ENCODE measurements at regions not wholly inside any gene's neighbourhood (a gene's known extent, or its start where the extent isn't known, plus 50 kb on each side); places are given as distances from the start of the nearest gene placed in this dataset.

DNA sequence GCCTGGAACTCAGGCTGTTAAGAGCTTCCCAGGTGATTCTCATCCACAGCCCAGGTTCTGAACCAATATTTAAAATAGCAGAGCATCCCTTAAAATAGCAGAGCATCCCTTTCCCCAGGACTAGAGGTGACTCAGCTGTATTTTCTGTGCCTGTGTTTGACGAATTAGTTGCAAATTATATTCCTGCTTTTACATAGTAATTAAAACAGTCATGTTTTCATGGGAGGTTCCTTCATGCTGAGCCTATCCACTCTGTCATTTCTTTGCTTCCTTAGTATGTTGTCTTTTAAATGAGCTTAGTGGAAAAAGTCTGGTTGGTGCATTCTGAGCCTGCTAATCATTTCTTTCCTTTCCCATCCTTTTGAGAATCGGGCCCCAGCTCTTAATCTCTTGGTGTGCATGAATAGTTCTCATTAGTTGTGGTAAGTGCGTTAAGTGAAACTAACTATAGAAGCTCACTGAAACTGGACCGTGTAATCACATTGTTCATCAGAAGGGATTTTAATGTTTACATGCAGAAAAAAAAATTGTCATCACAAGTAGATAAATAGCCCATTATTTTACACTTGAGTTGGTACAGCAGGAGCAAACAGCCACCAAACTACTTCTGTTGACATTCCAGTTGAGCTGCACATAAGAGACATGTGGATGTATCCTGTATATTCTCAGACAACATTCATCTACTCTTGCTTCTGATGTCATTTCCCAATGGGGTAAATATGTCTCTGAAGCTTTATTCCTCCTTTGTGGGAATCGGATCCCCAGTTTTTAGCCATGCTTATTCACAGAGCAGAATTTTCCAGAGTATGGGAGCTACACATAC is 596.9 kb upstream of the WWC1 start:
- in situ Hi-C loops (cut with HindIII; ENCODE audit: low sequenced_read_pairs) = no loop called here

DNA sequence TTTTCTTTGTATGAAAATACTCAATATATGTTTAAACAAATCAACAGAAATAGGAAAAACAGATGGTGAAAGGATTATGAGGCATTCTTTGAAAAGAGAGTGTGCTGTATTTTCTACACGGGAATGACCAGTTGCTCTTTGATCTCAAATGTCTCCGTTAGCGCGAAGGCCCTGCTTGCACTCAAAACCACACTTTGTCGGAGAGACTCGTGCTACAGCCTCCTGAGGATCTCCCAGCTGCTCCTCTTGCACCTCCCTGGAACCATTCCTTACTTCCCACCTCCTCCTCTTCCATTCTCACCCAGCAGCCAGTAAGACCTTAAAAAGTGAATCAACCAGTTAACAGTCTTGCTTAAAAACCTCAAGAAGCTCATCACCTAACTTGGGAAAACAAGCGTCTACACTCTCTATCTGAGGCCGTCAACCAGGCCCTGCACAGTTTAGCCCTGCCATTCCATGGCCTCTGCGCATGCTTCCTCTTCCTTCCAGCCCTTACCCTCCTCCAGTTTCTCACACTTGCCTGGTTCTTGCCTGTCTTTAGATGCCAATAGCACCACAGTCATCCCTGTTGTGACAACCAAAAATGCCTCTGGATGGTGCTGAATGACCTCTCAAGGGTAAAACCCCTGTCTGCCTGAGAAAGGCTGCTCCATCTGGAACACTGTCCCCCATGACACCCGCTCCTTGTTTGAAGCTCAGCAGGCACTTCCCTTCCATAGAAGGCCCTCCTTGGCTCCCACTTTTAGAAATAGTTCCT is 594.7 kb upstream of the WWC1 start:
- in situ Hi-C loops (cut with HindIII; ENCODE audit: low sequenced_read_pairs) = no loop called here

DNA sequence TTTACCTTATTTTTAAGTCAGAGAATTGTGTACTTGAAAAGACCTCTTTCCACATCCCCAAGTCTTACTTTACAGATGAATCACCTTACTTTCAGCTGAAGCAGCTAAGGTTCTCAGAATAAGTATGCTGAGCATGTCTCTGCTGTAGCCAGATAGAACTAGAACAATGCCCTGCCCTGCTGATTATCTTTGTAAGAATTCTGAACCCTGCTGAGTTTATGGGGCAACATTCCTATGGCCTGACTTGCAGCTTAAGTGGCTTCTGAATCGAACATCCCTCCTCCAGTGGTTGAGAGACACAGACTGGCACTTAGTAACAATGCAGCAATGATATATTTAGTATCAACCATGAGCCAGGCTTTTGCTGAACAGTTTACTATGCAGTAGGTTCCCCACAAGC is 592.0 kb upstream of the WWC1 start:
- in situ Hi-C loops (cut with HindIII; ENCODE audit: low sequenced_read_pairs) = no loop called here

DNA sequence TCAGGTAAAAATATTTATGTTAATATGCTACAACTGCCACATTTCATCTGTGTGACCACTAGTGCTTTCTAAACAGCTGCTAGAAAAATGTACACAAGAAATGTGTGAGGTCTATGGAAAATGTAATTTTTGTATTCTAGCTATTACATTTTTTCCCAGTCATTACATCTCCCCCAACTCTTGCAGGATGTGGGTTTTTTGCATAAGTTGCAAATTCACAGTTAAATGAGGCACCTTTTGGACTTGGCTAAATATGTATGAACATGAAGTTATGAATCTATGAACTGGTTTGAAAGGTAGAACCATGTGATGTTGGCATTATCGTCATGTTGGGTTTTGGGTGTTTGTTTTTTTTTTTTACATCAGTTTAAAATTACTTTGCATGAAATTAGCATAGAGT is 590.4 kb upstream of the WWC1 start:
- in situ Hi-C loops (cut with HindIII; ENCODE audit: low sequenced_read_pairs) = no loop called here

DNA sequence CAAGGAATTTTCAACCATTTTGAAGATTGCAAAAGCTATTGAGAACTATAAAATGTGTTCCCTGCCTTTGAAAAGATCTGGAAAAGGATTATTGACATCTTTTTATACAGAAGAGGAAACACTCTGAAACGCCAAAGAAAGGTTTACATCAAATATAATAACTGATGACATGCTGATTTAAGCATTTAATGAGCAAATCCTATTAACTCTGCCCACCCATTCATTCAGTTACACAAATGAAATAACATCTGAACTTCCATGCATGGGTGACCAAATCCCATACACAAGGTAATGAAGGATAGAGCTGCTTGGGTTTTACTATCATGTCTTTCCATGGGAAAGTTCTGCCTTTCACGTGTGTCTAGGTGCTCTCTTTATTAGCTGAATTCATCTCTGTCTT is 589.4 kb upstream of the WWC1 start:
- in situ Hi-C loops (cut with HindIII; ENCODE audit: low sequenced_read_pairs) = no loop called here

DNA sequence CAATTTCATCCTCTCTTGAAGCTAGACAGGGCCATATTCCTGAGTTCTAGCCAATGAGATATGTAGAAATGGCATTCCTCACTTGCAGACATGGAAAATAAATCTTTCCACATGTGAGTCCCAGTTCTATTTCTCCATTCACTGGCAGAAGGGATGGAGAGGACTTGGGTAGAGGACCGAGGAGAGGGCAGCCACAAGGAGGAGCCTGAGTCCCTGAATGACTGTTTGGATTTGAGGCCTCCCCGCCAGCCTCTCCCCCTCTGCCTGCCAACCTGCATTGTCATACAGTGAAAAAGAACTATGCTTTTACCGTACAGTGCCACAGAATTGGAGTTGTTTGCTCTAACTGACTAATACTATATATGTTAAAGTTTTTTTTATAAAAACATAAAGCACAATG is 583.0 kb upstream of the WWC1 start:
- in situ Hi-C loops (cut with HindIII; ENCODE audit: low sequenced_read_pairs) = no loop called here

DNA sequence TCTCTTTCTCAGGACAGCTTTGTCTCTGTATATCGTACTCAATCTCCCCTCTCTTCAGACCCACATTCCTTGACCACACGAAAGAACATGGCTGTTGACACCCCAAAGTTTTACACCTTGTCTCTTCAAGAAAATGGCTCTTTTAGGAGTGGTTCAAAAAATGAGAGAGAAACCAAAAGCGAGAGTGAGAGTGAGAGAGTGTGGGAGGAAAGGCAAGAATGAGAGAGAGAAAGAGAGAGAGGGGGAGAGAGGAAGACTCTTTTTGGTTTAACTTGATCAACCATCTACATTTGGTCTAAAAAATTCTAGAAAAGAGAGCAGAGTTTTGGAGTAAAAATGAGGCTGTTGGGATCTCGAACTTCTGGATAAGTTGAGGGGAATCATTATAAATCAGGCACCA is 581.8 kb upstream of the WWC1 start:
- in situ Hi-C loops (cut with HindIII; ENCODE audit: low sequenced_read_pairs) = no loop called here

DNA sequence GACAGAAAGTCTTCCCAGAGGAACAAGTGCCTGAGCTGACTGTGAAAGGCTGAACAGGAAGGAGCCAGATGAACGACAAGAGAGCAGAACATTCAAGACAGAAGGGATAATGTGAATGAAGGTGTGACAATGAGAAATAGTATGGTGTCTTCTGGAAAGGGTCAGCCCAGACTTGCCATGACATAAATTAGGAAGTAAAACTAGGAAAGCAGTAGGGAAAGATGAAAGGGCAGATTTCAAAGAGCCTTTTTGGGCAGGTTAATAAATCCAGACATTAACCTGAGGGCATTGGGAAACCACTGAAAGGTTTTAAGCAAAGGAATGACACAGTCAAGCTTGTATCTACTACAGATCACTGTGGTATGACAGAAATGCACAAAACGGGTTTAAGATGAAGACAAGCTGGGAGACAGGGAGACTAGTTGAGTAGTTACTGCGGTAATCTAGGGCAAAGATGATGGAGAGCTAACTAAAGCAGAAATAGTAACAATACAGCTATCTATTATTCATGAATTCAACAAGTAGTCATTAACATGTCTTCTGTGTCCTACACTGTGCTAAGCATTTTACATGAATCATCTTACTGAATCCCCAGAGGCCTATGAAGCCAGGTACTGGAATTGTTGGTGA is 580.9 kb upstream of the WWC1 start:
- in situ Hi-C loops (cut with HindIII; ENCODE audit: low sequenced_read_pairs) = no loop called here

DNA sequence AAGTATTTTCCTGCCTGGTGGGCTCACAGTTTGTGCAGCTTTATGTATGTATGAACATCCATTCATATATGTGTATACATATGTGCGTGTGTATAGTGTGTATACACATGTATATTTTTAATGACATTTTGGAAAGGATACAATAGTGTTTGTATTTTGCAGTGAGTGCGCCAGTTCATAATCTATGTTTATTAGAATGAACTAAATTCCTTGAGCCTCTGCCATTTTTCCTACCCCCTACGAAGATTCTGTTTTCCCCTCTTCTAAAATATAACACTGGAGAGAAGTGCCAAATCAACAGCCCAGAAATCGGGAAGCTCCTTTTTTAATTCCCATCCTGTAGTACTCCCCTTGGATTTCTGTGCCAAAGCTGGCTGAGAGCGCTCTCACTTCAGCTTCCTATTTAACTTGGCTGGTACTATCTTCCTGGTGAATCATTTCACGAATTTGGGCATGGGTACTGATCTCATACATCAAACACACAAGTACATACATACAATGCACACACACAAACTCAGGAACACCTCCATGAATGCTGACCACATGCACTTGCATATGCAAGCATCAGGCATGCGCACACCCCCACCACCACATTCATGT is 578.4 kb upstream of the WWC1 start:
- in situ Hi-C loops (cut with HindIII; ENCODE audit: low sequenced_read_pairs) = no loop called here

DNA sequence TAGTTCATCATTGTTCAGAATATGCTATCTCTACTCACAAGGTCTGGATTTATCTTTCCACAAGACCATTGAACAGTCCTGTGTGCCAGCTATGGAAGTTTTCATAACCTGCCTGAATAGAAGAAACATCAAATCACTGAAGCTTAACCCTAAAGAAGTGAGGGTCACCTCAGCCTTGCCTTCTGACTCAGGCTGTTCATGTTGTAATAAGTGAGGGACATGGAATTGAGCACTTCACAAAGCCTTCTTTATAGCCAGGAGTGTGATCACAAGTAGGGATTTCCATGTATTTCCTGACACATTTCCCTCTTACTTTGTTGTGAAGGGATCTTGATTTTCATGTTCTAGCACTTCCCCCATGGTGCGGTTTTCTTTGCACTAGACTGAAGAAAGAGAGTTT is 577.5 kb upstream of the WWC1 start:
- in situ Hi-C loops (cut with HindIII; ENCODE audit: low sequenced_read_pairs) = no loop called here

DNA sequence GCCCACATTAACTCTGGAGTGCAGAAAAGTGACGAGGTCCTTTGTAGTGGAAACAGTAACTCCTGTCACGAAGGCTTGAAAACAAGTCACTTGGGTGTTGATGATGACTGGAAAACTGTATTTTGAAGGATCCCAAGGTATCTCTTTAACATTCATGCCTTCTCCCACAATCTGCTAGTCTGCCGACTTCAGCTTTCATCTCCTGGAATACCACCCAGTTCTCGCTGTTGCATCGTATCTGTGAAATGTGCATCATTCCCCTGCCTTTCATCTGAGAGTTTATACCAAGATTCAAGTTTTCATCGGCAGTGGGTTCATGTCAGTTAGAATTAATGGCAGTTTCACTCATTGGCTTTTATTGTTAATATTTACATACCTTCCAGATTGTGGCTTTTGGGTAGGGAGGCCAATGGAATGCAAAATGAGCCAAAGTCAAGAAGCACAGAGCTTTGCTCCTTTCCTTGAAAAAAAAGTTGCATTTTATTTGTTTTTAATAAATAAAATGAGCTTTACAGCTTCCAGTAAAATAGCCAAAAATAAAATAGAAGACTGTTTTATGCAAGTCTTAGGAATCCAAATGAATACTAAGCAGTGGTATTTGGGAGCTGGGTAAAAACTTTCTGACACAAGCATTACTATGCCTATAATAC is 575.2 kb upstream of the WWC1 start:
- in situ Hi-C loops (cut with HindIII; ENCODE audit: low sequenced_read_pairs) = no loop called here

DNA sequence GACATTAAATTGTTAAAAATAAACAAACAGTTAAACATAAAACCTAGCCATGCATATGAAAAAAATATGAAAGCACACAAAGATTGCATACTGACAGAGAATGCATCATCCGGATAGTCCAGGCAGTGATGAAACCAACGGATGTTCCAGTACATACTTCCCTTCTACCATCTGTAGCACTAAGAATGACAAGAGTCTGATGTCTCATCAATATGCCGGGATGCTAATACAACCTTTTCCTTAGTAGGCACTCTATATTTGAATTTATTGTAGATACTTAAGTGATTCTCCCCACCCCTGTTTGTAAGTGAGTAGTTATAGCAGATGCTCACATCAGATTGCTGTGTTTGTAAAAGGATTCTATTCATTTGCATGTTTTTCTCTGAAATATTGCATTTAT is 571.2 kb upstream of the WWC1 start:
- in situ Hi-C loops (cut with HindIII; ENCODE audit: low sequenced_read_pairs) = no loop called here

DNA sequence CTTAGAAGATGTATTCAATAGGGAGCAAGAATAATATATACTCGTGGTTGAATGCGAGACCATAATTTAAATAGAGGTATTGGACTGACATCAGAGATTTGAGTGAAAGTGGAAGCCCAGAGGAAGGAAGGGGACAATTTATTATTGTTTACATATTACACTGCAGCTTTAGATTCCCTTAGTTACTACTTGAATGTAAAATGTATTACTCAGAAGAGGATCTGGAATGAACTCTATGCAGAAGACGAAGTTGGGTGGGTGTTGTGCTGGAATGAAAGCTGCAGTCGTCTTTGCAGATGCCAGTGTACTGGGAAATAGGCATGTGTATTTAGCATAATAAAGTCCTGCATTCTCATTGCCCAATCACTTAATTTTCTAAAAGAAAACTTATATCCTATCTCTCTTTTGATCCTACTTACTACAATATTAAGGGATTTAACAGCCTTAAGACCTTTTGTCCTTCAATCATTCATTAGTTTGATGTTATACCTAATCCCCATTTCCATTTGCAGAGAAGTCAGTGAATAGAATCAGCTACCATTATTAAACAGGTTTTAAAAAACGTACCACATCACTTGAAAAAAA is 570.7 kb upstream of the WWC1 start:
- in situ Hi-C loops (cut with HindIII; ENCODE audit: low sequenced_read_pairs) = no loop called here

DNA sequence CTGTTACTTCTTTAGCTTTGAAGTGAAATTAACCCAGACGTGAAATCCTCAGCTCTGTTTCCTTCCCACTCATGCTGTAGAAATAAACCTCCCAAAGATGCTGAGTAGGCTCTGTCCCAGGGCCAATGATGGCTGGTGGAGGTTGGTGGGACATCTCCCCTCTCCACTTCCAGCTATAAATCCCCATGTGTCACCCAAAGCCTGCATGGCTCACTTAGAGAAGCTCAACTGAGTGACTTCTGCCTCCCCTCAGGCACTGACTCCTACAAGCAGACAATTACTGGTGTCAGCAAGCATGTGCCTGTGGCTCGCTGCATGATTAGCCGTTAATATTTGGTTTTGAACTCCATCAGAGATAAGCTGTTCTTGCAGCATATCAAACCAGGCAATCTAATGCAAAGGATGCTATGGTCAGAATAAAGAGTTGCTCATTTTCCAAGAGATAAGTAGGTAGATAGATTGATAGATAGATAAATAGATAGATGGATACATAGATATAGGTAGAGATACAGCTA is 569.5 kb upstream of the WWC1 start:
- in situ Hi-C loops (cut with HindIII; ENCODE audit: low sequenced_read_pairs) = no loop called here

DNA sequence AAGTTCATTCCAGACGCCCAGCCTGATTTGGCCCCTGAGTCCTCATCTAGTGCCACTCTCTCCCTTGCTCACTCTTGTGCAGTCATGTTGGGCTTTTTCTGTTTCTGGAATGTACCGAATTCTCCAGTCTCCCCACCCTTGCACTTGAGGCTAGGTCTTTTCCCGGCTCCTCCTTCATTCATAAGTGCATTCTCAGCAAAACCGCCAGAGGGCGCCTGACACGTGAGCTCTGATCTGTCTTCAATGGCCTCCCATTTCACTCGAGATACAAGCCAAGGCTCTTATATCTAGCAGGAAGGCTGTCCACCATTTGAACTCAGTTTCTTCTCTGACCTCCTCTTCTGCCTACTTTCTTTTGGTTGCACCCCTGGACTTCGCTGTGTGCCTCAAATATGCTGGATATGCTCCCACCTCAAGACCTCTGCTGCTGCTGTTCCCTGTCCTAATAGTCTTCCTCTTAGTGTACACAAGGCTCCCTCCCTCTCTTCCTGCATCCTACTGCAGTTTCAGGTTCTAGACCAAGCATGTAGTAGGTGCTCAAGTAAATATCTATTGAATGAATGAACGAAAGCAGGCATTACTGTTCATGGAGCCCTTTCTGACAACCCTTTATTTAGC is 568.1 kb upstream of the WWC1 start:
- in situ Hi-C loops (cut with HindIII; ENCODE audit: low sequenced_read_pairs) = no loop called here

DNA sequence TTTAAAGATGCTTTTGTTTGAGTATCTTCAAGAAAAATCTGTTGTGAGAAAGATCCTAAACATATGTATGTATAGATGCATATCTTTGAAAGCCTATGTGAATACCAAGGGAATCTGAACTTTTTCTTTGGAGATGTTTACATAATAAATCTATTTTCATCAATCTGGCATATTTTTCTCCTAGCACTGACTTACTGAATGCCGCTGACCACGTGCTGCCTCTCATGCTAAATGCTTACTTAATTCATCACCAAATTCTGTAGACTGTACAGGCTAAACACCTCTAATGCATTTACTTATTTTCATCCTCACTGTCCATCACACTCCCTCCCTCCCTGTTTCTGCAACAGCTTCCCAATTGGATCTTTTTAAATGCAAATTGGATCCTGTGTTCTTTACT is 566.2 kb upstream of the WWC1 start:
- in situ Hi-C loops (cut with HindIII; ENCODE audit: low sequenced_read_pairs) = no loop called here

DNA sequence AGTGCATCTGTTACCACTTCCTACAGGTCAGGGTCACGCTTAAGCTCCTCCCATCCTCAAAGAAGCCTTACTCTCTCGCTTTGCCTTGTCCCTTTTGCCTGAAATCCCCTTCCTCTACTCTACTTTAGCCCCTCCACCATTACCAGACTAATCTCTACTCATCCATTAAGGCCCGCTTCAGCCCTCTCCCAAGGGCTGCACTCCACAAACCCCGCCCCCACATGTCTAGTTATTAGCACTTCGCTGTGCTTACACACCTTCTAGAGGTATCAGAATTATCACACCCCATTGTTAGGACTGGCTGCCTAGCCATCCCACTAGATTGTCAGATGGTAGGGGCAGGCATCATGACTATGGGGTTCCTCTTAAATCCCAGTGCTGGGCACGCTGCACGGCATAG is 565.7 kb upstream of the WWC1 start:
- in situ Hi-C loops (cut with HindIII; ENCODE audit: low sequenced_read_pairs) = no loop called here

DNA sequence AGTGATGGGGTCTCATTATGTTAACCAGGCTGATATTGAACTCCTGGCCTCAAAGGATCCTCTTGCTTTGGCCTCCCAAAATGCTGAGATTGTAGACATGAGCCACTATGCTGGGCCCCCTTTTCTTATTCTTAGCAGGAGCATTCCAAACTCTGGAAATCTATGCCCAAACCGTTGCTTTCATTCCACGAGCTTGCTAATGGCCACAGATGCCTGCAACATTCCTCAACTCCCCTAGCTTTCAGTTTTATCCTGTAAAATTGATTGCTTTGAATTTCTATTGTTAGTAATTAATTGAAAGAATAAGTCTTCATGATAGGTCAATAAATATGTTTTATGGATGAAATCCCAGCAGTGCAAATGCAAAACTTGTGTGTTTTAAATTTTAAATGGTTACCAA is 564.8 kb upstream of the WWC1 start:
- in situ Hi-C loops (cut with HindIII; ENCODE audit: low sequenced_read_pairs) = no loop called here

DNA sequence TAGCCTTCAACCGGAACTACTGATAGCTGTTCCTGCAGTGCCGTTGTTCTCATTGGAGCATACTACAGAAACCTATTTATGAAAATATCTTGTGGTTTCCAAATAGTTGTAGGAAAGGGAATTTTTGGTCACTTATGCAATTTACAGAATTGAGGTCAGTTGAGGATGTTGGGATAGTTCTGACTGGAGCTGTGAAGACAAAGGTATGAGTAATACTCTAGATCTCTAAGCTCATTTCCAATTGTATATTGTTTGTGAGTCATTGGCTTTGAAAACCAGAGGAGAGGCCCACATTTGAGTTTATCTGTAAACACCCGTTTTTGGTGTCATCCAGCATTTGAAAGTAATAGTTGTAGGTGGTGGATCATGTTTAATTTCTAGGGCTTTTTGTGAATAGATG is 561.3 kb upstream of the WWC1 start:
- in situ Hi-C loops (cut with HindIII; ENCODE audit: low sequenced_read_pairs) = no loop called here

DNA sequence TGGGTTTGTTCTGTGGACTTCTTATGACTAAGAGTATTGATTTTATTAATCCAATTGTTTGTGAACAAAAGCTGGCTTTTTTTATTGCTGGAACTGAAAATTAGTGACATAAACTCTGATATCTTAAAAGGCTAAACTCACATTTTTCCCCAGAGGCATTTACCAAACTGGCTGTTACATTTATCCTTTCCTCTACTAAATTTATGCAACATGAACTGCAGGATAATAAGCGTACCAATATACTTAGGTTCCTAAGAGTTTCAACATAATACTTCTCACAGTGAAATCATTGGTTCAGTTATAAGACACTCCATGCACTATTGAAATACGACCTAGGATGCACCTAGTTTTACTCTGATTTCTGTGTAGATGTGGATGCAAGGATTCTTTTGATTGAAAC is 560.8 kb upstream of the WWC1 start:
- in situ Hi-C loops (cut with HindIII; ENCODE audit: low sequenced_read_pairs) = no loop called here
